NB4 (cell line): ENCODE measurements at regions not wholly inside any gene's neighbourhood (a gene's known extent, or its start where the extent isn't known, plus 50 kb on each side); places are given as distances from the start of the nearest gene placed in this dataset.

Source experiments
- CTCF ChIP-seq: IDR thresholded peaks from one replicate; pipeline ENCODE4 v1.5.1; 2012; ENCODE audit warnings: low read depth, low read length
- MAX ChIP-seq: IDR thresholded peaks from 2 replicates; pipeline ENCODE4 v1.6.1; 2011; ENCODE audit warnings: low read depth, low read length
- MYC ChIP-seq: IDR thresholded peaks from 2 replicates; pipeline ENCODE4 v1.6.1; 2011; ENCODE audit warnings: low read depth, low read length
- POLR2A ChIP-seq: IDR thresholded peaks from 2 replicates; pipeline ENCODE4 v1.6.1; 2011; ENCODE audit warnings: mild to moderate bottlenecking; ENCODE audit not compliant: insufficient read length; ENCODE audit errors: extremely low read depth

GRCh38 chr16:74094962-74095361 lies 201.7 kb upstream of the PSMD7 start:
- no peak for TF ChIP-seq CTCF
- TF ChIP-seq MAX: no peak
- no peak for TF ChIP-seq POLR2A
- TF ChIP-seq MYC: no peak
